Renal cortical epithelial cell (primary cell): ENCODE measurements at regions not wholly inside any gene's neighbourhood (a gene's known extent, or its start where the extent isn't known, plus 50 kb on each side); places are given as distances from the start of the nearest gene placed in this dataset.
"Not testable (repeated sequence)": the region's sequence is repeated elsewhere in the genome, so short reads cannot be mapped to it uniquely, and the experiment has no call there.

Experiments used
- DNase-seq: peaks from one replicate; pipeline ENCODE4 v3.0.0-alpha.2; 2011; ENCODE audit warnings: low read depth

DNA sequence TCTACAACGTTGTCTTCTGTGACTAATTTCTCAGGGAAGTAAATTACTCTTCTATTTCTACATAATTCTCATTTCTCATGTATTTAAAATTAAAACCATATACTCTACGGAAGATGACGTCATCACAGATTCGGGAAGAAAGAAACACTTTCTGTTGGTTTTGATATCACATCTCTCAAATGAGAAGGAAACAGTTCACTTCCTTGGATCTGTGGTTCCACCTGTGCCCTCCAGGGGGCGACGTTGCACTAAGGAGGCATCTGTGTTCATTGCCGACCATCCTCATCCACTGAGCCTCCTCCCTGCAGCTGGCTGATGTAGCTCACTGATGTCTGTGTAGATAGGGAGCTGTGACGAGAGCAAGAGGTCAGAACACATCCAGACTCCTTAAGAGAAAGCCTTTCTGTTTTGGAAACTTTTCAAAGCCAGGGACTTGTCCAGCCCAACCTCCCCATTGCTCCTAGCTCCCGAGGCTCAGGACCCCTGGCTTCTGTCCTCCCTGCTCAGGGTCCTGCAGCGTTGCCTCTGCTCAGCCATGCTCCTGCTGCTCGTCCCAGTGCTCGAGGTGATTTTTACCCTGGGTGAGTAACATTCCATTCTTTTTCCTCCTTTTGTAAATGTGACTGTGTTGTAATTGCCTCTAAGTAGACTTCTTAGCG, 172.7 kb upstream of the OR4E1 start:
- DNase-seq: no peak

GRCh38 chr14:21840765-21841164, 167.1 kb upstream of the OR4E1 start:
- no peak for DNase-seq

GRCh38 chr14:21833836-21834235, 160.2 kb upstream of the OR4E1 start:
- no peak for DNase-seq

- DNase-seq: no peak
Measured at GRCh38 chr14:21825845-21826244, 152.2 kb upstream of the OR4E1 start.

GRCh38 chr14:21825149-21825743, 151.6 kb upstream of the OR4E1 start:
- DNase-seq: no peak

GRCh38 chr14:21822109-21822508, 148.5 kb upstream of the OR4E1 start:
- DNase-seq: peak; percentile 11

DNA sequence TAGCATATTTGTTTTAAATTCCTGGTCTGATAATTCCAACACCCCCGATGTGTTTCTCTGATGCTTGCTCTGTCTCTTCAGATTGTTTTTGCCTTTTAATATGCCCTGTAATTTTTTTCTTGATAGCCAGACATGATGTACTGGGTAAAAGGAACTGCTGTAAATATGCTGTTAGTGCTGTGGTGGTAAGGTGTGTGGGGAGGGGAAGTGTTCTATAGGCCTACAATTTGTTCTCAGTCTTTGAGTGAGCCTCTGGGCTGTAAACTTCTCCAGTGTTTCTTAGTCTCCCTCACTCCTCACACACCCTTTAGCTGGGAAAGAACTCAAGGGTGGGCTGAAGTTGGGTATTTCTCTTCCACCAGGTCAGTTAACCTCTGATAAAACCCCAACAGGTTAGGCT, 147.0 kb upstream of the OR4E1 start:
- no peak for DNase-seq

GRCh38 chr14:21819891-21820290, 146.3 kb upstream of the OR4E1 start:
- DNase-seq: not testable (repeated sequence)

- DNase-seq: not testable (repeated sequence)
Measured at GRCh38 chr14:21817010-21817409, 143.4 kb upstream of the OR4E1 start.

GRCh38 chr14:21807975-21808374, 134.4 kb upstream of the OR4E1 start:
- DNase-seq: no peak

DNA sequence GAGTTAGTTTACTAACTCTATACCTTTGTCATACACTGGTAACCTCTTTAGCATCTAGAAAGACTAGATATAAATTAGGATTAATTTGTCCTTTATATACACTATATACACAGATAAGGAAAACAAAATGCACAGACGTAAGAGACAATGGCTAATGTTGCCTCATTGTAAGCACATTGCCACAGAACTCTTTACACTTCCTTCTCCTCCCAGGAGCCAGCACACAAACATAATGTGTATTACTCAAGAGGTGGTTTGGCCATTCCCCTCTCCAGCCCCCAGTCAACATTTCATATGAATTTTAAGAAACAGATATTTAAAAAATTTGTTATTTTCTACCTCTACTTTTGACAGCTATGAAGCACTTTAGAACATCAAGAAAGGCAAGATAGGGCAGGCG, 131.4 kb upstream of the OR4E1 start:
- DNase-seq: no peak

DNA sequence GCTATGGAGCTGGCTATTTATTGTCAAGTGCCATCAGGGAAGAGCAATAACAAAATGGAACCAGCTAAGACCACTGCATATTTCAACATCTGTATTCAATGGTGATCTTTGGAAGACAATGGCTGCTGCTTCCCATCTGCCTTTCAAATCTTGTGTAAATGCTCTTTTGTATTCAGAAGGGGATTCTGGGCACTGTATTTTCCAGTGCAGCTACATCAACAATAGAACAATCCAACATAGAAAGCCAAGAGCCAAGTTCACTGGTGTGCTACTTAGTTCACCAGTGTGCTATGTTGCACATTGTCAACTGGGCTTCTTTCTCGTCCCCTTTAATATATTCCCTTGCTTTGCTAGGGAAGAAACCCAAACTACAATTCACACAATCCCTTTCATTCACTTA, 128.8 kb upstream of the OR4E1 start:
- no peak for DNase-seq

GRCh38 chr14:21796916-21797315, 123.3 kb upstream of the OR4E1 start:
- no peak for DNase-seq

DNA sequence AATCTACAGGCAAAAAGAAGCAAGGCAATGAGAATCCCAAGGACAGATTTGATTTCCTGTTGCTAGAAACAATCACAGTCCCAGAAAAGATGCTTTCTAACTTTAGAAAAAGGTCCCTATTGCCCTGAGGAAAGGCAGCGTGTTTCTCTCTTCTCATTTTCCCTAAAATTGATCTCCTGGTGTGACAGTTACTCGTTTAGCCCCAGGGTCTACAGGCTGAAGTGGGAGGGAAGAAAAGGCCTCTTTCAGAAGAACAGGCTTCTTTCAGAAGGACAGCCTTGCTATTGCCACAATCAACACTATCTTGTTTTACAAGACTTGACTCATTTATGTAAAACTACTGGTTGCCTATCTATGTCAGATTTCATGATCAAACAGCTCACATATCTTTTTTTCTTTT, 121.8 kb upstream of the OR4E1 start:
- no peak for DNase-seq

DNA sequence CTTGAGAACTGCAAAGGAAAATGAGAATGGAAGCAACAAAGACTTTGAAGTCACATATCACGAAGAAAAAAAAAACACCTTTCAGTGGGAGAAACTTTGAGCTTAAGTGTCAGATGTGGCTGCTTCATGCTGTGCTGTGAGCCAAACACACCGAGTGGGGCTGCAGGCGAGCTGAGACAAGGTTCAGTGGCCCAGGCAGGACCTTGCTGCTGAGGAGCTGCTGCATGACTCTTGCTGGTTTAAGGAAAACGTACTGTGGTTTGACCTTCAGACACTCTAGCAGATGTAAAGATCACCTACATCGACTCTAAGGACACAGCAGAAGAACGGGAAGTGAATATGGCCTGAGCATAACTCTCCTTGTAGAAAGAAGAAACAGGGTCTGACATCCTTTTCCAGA, 118.1 kb upstream of the OR4E1 start:
- no peak for DNase-seq

- DNase-seq: not testable (repeated sequence)
Measured at GRCh38 chr14:21788687-21789086, 115.1 kb upstream of the OR4E1 start.

DNA sequence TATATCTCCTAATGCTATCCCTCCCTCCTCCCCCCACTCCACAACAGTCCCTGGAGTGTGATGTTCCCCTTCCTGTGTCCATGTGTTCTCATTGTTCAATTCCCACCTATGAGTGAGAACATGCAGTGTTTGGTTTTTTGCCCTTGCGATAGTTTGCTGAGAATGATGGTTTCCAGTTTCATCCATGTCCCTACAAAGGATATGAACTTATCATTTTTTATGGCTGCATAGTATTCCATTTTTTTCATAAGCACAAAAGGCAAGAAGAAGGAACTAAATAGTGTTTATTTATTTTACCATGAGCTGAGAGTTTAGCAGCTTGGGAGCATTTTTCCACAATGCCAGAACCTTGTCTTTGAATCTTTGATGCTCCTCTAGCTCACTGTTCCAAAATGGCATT, 113.6 kb upstream of the OR4E1 start:
- DNase-seq: not testable (repeated sequence)

GRCh38 chr14:21781543-21781942, 107.9 kb upstream of the OR4E1 start:
- DNase-seq: no peak

DNA sequence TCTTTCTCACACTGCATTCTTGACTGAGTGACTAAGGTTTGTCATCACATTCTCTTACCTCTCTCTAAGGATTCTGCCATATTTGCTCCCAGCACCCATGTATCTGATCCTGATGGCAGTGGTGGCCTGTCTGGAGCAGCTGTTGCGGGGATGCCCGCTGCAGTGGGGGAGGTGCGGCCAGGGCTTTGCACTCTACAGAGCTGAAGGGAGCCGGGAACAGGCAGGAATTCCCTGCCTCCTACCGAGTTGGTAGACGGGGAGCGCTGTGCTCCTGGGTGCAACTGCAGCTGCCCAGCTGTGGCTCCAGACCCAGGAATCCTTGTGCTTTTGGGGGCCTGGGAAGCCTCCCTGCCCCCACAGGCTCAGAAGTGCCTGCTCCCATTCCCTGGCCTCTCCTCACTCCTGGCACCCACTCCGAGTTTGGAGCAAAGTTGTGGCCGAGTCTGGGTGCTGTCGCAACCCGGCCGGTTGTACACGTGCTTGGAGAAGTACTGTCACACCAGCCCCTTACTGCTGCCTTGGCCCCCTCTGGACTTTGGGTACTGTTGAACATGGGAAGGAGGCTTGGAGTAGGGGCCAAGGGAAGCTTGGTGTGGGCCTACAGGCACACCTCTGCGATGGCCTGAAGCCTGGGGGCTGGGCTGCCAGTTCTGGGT, 106.9 kb upstream of the OR4E1 start:
- DNase-seq: no peak

GRCh38 chr14:21771671-21772070, 98.1 kb upstream of the OR4E1 start:
- peak; percentile 2 for DNase-seq

DNA sequence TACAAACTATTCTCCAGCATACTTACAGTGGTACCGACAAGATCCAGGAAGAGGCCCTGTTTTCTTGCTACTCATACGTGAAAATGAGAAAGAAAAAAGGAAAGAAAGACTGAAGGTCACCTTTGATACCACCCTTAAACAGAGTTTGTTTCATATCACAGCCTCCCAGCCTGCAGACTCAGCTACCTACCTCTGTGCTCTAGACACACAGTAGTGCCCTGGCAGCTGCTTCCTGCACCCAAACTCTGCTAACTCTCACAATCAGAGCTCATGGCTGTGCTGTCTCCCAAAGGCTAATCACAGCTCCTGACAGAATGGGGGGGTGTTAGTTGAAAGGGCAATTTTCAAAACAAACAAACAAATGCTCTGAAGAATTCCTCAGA, 95.2 kb upstream of the OR4E1 start:
- DNase-seq: no peak

DNA sequence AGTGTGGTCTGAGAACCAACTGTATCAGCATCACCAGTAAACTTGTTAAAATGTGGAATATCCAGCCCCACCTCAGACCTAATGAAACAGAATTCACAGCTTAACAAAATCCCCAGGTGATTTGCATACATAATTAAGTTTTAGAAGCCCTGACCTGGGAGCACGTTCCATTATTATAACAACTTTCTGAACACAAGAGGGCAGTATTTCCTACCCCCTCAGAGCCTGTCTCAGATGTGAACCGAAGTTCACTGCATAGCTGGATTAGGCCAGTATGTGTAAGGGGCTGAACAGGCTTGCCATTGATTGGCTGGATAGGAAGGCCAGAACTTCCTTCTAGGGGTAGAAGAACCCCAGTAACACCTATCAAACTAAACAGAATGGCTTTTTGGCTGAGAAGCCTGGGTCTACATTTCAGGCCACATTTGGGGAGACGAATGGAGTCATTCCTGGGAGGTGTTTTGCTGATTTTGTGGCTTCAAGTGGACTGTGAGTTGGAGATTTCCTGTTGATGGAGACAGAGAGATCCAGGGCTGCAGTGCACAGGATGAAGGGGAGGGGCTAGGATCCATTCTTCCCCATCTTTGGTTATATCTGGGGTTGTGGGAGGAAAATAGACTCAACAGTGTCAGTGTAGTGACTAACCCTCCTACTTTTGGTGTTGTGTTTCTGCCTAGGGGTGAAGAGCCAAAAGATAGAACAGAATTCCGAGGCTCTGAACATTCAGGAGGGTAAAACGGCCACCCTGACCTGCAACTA, 94.7 kb upstream of the OR4E1 start:
- DNase-seq: peak; percentile 7

DNA sequence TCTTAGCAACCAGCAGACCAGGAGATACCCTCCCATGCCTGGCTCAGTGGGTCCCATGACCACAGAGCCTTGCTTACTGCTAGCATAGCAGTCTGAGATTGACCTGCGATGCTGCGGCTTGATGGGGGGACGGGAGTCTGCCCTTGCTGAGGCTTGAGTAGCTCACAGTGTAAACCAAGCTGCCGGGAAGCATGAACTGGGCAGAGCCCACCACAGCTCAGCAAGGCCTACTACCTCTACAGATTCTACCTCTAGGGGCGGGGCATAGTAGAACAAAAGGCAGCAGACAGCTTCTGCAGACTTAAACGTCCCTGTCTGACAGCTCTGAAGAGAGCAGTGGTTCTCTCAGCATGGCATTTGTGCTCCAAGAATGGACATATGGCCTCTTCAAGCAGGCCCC, 86.7 kb upstream of the OR4E1 start:
- not testable (repeated sequence) for DNase-seq
